NT2/D1 (cell line): ENCODE measurements at regions not wholly inside any gene's neighbourhood (a gene's known extent, or its start where the extent isn't known, plus 50 kb on each side); places are given as distances from the start of the nearest gene placed in this dataset.
"Not testable (repeated sequence)": the region's sequence is repeated elsewhere in the genome, so short reads cannot be mapped to it uniquely, and the experiment has no call there.

Experiments used
- SUZ12 ChIP-seq: IDR thresholded peaks from 2 replicates; pipeline ENCODE4 v1.6.1; 2011; ENCODE audit not compliant: insufficient read length, insufficient read depth; ENCODE audit errors: extremely low read depth
- YY1 ChIP-seq: IDR thresholded peaks from 2 replicates; pipeline ENCODE4 v1.6.1; 2011; ENCODE audit not compliant: insufficient read length, insufficient read depth
- ZNF274 ChIP-seq: IDR thresholded peaks from 2 replicates; pipeline ENCODE4 v1.6.1; 2011; ENCODE audit warnings: mild to moderate bottlenecking, low read depth, low read length

- not testable (repeated sequence) for TF ChIP-seq YY1, ZNF274, SUZ12
Observed at GRCh38 chr2:94790169-94790568, 81.1 kb upstream of the TEKT4 start.
